Fibroblast of skin of scalp (primary cell): ENCODE measurements at regions not wholly inside any gene's neighbourhood (a gene's known extent, or its start where the extent isn't known, plus 50 kb on each side); places are given as distances from the start of the nearest gene placed in this dataset.

Experiments
- DNase-seq: peaks from one replicate; pipeline ENCODE4 v3.0.0-alpha.2; 2013

- DNase-seq = peak; percentile 78
Observed at GRCh38 chr15:39215015-39215414, 365.9 kb upstream of the THBS1 start.

- DNase-seq = no peak
Observed at GRCh38 chr15:39216816-39217215, 364.1 kb upstream of the THBS1 start.

GRCh38 chr15:39219608-39220007 lies 361.3 kb upstream of the THBS1 start:
- DNase-seq = no peak

DNA sequence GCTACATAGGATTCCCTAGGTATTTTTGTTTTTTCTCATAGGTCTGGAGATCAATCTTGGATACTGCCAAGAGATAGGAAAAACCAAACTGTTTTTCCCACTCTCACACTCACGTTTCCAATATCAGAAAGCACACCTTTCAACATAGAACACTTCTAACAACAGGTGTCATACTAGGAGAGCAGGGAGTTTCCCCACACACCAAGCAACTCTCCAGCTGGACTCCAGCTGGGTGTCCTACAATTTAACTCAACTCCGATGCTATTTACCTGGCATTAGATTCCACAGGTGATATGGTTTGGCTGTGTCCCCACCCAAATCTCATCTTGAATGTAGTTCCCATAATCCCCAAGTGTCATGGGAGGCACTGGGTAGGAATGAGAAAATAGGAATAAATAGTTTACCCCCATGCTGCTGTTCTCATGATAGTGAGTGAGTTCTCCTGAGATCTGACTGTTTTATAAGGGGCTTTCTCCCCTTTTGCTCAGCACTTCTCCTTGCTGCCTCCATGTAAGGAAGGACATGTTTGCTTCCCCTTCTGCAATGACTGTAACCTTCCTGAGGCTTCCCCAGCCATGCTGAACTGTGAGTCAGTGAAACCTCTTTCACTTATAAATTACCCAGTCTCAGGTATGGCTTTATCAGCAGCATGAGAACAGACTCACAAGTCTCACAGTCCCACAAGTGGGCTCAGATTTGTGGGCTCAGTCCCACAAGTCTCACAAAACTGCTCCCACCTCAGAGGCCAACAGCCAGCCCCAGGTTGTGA lies 354.5 kb upstream of the THBS1 start:
- no peak for DNase-seq

DNA sequence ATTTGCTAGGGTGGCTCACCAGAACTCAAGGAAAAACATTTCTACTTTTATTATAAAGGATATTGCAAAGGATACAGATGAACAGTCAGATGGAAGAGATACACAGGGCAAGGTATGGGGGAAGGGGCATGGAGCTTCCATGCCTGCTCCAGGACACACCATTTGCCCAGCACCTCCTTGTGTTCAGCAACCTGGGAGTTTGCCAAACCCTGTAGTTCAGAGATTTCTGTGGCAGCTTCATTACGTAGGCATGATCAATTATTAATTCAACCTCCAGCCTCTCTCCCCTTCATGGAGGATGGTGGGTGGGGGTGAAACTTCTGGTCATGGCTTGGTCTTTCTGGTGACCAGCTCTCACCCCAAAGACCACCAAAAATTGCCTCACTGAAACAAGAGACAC lies 353.9 kb upstream of the THBS1 start:
- DNase-seq = no peak

DNA sequence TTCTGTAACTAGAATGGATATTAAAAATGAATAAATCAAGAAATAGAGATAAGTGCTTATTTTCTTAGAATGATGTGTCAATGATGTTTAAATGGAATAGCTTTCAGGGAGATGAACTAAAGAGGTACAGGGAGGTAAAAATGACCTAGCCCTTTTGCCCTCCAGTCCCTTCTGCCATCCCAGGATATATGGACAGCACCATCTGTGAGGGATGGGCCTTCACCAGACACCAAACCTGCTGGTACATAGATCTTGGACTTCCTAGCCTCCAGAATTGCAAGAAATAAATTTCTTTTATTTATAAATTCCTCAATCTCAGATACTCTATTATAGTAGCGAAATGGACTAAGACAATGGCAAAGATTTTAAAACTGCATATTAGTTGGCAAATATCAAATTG lies 352.0 kb upstream of the THBS1 start:
- no peak for DNase-seq

- DNase-seq = peak; percentile 59
Observed at GRCh38 chr15:39230205-39230907, 350.5 kb upstream of the THBS1 start.

DNA sequence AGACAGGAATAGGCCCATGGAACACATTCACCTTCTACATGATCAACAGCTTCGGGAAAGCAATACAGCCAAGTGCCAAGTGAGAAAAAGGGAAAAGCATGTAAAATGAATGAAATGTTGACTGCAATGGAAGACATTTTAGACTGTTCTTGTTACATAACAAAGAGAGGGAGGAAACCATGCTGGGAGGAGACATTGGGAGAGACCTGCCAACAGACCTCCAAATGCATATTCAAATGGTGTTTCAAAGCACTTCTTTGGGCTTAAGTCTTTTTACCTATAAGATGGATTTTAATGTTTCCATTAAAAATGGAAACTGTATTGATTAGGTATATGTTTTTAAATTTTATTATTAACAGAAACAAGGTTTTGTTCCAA lies 350.0 kb upstream of the THBS1 start:
- no peak for DNase-seq

DNA sequence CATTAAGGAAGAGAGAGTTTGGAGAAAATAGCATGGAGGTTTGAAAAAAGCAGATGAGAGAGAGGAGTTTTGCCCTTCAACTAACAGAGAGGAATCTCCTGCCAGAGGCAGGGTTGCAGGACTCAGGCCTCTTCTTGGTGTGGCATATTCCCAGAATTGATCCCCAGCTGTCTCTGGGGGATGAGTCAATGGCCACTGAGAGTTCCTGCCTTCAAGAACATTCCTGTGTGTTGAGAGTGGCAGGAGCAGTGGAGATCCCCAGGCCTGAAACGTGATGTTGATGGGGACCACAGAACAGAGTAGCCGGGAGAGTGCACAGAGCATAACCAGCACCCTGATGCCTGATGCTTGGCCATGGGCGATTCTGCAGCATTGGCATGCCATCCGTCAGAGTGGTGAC lies 348.4 kb upstream of the THBS1 start:
- peak; percentile 96 for DNase-seq

DNA sequence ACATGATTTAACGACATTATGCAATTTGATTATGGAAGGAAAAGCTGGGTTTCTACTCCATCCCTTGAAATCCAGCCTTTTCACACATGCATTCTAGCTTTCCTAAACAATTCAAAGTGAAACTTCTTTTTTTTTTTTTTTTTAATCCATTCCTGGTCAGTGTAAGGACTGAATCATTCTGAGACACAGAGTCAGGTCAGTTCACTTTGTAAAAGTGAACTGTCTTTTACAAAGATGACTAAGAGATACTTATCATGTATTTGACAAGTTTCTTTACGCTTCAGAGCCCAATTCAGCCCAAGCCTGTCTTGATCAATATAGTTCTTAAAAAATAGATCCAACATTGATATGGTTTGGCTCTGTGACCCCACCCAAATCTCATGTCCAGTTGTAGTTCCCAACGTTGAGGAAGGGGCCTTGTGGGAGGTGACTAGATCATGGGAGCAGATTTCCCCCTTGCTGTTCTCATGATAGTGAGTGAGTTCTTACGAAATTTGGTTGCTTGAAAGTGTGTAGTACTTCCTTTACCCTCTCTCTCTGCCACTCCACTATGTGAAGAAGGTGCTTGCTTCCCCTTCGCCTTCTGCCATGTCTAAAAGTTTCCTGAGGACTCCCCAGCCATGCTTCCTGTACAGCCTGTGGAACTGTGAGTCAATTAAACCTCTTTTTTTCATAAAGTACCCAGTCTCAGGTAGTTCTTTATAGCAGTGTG lies 345.6 kb upstream of the THBS1 start:
- no peak for DNase-seq

GRCh38 chr15:39236375-39236774 lies 344.5 kb upstream of the THBS1 start:
- no peak for DNase-seq

- DNase-seq = no peak
Observed at GRCh38 chr15:39238443-39238842, 342.4 kb upstream of the THBS1 start.

- DNase-seq = peak; percentile 57
Observed at GRCh38 chr15:39239562-39239961, 341.3 kb upstream of the THBS1 start.

- DNase-seq = peak; percentile 51
Observed at GRCh38 chr15:39242345-39242744, 338.5 kb upstream of the THBS1 start.

GRCh38 chr15:39243396-39243795 lies 337.5 kb upstream of the THBS1 start:
- DNase-seq = peak; percentile 81

DNA sequence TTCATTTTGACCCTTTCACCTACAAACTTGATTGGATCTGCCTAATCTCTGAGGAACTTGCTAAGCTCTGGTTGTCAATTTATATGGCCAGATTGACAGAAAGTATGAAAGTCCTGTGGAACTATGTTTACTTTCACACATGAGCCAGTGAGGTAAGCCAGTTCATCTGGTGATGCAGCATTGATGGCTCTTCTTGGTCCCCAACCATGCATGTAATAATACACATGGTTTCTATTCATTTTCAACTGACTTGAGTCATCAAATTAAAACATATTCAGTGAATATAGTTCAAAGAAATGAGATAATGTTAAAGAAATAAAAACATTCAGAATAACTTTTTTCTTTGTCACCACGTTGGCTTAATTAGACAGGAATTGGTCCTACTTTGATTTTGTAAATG lies 336.1 kb upstream of the THBS1 start:
- DNase-seq = no peak

- no peak for DNase-seq
Observed at GRCh38 chr15:39246523-39246922, 334.4 kb upstream of the THBS1 start.

DNA sequence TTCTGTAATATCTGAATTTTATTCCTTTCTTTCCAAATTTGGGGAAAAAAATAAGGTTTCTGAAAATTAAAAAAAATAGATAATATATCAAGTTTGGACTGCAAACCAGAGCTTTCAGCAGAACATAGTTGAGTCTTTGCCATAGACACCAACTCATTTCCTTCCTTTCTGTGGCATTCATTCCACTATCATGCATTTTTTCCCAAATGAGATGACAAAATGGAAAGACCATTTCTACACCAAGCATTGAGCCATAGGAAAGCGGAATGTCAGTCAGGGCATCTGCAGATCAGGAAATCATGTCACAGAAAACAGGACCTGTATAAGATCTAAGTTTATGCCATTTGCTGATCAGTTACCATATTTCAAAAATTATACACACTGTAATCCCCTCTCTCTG lies 333.3 kb upstream of the THBS1 start:
- peak; percentile 89 for DNase-seq

DNA sequence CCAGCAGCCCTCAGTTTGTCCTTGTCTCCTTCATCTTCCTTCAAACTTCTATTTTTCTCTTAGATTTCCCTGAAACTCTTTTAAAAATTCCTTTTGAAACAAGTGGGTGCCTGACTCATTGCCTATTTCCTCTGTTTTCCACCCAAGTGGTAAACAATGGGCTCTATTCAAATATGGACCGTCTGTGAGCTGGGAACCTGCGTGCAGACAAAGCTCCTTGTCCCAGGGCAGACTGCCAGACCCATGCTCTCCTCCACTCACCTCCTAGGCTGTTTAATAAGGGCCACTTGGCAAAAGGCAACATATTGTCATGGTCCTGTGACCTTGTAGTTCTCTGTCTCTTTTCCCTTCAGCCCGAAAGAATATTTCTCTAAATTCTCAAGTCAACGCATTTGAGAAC lies 332.7 kb upstream of the THBS1 start:
- DNase-seq = peak; percentile 51

- DNase-seq = no peak
Observed at GRCh38 chr15:39250001-39250400, 330.9 kb upstream of the THBS1 start.

DNA sequence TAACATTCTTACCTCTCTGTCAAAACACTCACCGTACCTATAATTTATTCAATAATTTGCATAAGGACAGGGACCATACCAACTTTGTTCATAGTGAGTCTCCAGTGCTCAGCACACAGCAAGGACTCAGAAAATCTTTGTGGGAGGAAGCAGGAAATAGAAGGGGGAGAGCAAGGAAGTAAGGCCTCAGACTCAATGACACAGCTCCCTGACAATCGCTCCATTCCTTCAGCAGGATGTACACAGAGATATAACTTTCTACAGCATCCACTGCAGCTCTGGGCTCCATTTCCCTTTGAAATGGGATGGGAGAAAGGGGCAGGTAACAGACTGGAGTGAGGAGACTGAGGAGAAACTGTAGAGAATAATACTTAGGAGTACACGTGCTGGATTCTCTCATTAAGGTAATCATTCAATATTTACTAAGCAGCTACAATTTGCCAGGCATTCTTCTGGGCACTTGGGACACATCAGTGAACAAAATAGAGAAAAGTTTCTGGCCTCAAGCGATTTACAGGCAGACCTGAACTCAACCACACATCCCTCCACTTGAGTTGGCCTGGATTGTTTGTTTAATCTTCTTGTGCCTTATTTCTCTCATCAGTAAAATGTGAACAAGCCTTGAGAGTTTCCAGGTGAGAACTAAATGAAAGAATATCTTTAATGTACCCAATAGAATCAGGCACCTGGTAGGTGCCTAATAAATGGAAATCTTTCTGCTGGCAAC lies 330.3 kb upstream of the THBS1 start:
- no peak for DNase-seq

DNA sequence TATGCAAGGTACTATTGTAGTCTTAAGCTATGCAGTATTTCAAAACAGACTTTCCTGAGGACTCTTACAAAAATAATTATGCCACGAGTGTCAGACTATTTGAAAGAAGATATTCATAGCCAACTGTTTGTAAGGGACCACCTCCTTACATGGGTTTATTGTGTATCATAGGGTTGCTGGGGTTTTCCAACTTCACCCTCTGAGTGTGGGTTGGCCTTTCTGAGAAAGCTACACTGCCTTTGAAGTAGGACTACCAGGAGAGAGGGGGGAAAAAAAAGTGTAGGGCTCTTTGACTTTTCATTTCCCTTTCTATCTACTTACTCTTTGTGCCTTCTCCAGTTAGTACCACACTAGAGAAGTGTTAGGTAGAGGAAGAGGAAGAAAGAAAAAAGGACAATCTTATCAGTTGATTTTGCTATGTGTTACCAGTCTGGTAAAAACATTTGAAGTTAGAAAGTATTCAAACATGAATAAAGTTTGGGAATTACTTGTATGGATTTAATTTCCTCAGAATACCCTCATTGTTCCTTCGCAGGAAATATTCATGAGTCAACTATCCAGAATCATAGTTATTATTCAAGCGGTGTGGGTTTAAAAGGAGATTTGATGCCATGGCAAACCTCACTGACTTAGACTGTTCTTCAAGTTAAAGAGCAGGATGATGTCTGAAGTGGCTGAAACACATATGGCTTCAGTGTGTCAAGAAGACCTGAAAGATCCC lies 329.3 kb upstream of the THBS1 start:
- peak; percentile 65 for DNase-seq
